MCF 10A (cell line): ENCODE measurements at regions not wholly inside any gene's neighbourhood (a gene's known extent, or its start where the extent isn't known, plus 50 kb on each side); places are given as distances from the start of the nearest gene placed in this dataset.

Source experiments
- BruUV-seq: library from RNA; stranded (reverse); fragments of 400-500 nt; replicated peaks from 2 replicates; lab custom pipeline; 2021; lab: Mats Ljungman, UMichigan
- CTCF ChIA-PET: fragments of 300-600 bp; sonication (Branson Sonifier 250); formaldehyde crosslinking; extraction: SDS; loops from one replicate; lab custom pipeline; 2021; ENCODE audit warnings: antibody characterized with exemption, inconsistent platforms; lab: Yijun Ruan, JAX
- POLR2A ChIA-PET: fragments of 300-600, 350-650 bp; sonication (Branson Sonifier 250); formaldehyde crosslinking; extraction: SDS; loops from one replicate; lab custom pipeline; 2020; ENCODE audit warnings: antibody characterized with exemption, inconsistent platforms; lab: Yijun Ruan, JAX
- DNase-seq: peaks from one replicate; pipeline ENCODE4 v3.0.0-alpha.2; 2018; ENCODE audit not compliant: unreplicated experiment
- H3K27ac Mint-ChIP-seq: one replicate; pipeline ENCODE4 v1.8.0; 2022; ENCODE audit warnings: mild to moderate bottlenecking, low read depth, mixed read lengths; ENCODE audit not compliant: unreplicated experiment
- H3K27me3 Mint-ChIP-seq: one replicate; pipeline ENCODE4 v1.8.0; 2022; ENCODE audit warnings: mixed read lengths; ENCODE audit not compliant: insufficient read depth, unreplicated experiment
- H3K36me3 Mint-ChIP-seq: one replicate; pipeline ENCODE4 v1.8.0; 2022; ENCODE audit warnings: mild to moderate bottlenecking, moderate library complexity, mixed read lengths; ENCODE audit not compliant: insufficient read depth, unreplicated experiment
- H3K4me1 Mint-ChIP-seq: one replicate; pipeline ENCODE4 v1.8.0; 2022; ENCODE audit warnings: mixed read lengths; ENCODE audit not compliant: insufficient read depth, unreplicated experiment
- H3K4me3 Mint-ChIP-seq: one replicate; pipeline ENCODE4 v1.8.0; 2022; ENCODE audit warnings: mild to moderate bottlenecking, moderate library complexity, mixed read lengths; ENCODE audit not compliant: unreplicated experiment
- H3K9me3 Mint-ChIP-seq: one replicate; pipeline ENCODE4 v1.8.0; 2022; ENCODE audit warnings: mixed read lengths; ENCODE audit not compliant: unreplicated experiment
- CTCF ChIP-seq: fragments of 200-600 bp; IDR thresholded peaks from one replicate; pipeline ENCODE4 v1.8.0; 2022; ENCODE audit warnings: antibody characterized with exemption, mild to moderate bottlenecking; ENCODE audit not compliant: unreplicated experiment
- intact Hi-C: fragments of 100-400 bp; cut with micrococcal nuclease; formaldehyde crosslinking; loops from 2 replicates; pipeline ENCODE4 v1.14.1; 2022

- no TSS peak for BruUV-seq
- ChIA-PET CTCF (no interaction called here), POLR2A (no interaction called here)
- H3K4me1 Mint-ChIP-seq: no peaks in the 10 kb centered on the region
- peaks cover 79% of the 10 kb centered on the region for H3K27me3 Mint-ChIP-seq
- no peak overlapping the region for H3K27ac Mint-ChIP-seq
- no peak for TF ChIP-seq CTCF
- H3K4me3 Mint-ChIP-seq: no peak overlapping the region
- intact Hi-C loops: no loop called here
- no peaks in the 10 kb centered on the region for H3K36me3 Mint-ChIP-seq
- no peaks in the 10 kb centered on the region for H3K9me3 Mint-ChIP-seq
- DNase-seq: no peak
Observed at GRCh38 chr21:32181457-32181856, 97.4 kb downstream of the MIS18A start.

- H3K4me1 Mint-ChIP-seq: no peaks in the 10 kb centered on the region
- intact Hi-C loops: no loop called here
- no peak overlapping the region for H3K4me3 Mint-ChIP-seq
- BruUV-seq: no TSS peak
- CTCF ChIA-PET: interaction anchor here (0.5 to 0.6 kb wide), 2 partner anchors 115 to 1484 kb away, joined by 3 read pairs; no protein-coding TSS in a partner anchor
- DNase-seq: no peak
- no peak overlapping the region for H3K27ac Mint-ChIP-seq
- H3K9me3 Mint-ChIP-seq: no peaks in the 10 kb centered on the region
- POLR2A ChIA-PET: no interaction called here
- TF ChIP-seq CTCF: no peak
- H3K27me3 Mint-ChIP-seq: peaks cover 89% of the 10 kb centered on the region
- H3K36me3 Mint-ChIP-seq: no peaks in the 10 kb centered on the region
Observed at GRCh38 chr21:32174819-32175218, 104.0 kb downstream of the MIS18A start.

- ChIA-PET CTCF (no interaction called here), POLR2A (no interaction called here)
- Mint-ChIP-seq H3K4me3 (no peak overlapping the region), H3K27ac (no peak overlapping the region), H3K9me3 (no peaks in the 10 kb centered on the region), H3K4me1 (no peaks in the 10 kb centered on the region), H3K27me3 (peaks cover 89% of the 10 kb centered on the region), H3K36me3 (no peaks in the 10 kb centered on the region)
- no peak for TF ChIP-seq CTCF
- BruUV-seq: no TSS peak
- no peak for DNase-seq
- intact Hi-C loops: no loop called here
Observed at GRCh38 chr21:32173121-32173724, 105.6 kb downstream of the MIS18A start.

DNA sequence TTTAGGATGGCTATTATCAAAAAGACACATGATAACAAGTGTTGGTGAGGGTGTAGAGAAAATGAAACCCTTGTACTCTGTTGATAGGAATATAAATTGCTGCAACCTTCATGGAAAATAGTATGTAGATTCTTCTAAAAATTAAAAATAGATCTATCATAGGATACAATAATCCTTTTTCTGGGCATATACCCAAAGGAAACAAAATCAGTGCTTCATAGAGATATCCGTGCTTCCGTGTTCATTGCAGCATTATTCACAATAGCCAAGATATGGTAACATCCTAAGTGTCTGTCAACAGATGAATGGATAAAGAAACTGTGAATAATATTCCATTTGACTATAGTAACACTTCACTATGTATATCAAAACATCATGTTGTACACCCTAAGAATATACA lies 106.7 kb downstream of the MIS18A start:
- no peaks in the 10 kb centered on the region for H3K4me1 Mint-ChIP-seq
- no peak overlapping the region for H3K4me3 Mint-ChIP-seq
- DNase-seq: no peak
- H3K9me3 Mint-ChIP-seq: no peaks in the 10 kb centered on the region
- peaks cover 90% of the 10 kb centered on the region for H3K27me3 Mint-ChIP-seq
- ChIA-PET POLR2A (interaction anchor here (1.0 kb wide), 1 partner anchor 11 kb away, joined by 3 read pairs; no protein-coding TSS in a partner anchor), CTCF (interaction anchor here (0.5 to 0.7 kb wide), 2 partner anchors 13 to 16 kb away, joined by 3 read pairs; no protein-coding TSS in a partner anchor)
- TF ChIP-seq CTCF: no peak
- no peaks in the 10 kb centered on the region for H3K36me3 Mint-ChIP-seq
- H3K27ac Mint-ChIP-seq: no peak overlapping the region
- no TSS peak for BruUV-seq
- intact Hi-C loops: no loop called here
